ENCODE measurements at regions not wholly inside any gene's neighbourhood (a gene's known extent, or its start where the extent isn't known, plus 50 kb on each side); places are given as distances from the start of the nearest gene placed in this dataset.

- POLR2A ChIA-PET: no interaction called here
- Histone ChIP-seq H3K4me1 (ENCODE audit: control insufficient read depth in 1 of 2, insufficient read depth in 2 of 2, low read length in 2 of 2) (peaks cover 0 to 4% of the 10 kb centered on the region in 2 experiments; a peak in 1 of 4 replicates), H3K36me3 (ENCODE audit: control insufficient read depth in 1 of 2, insufficient read depth in 2 of 2, low read length in 2 of 2) (no peaks in the 10 kb centered on the region), H3K4me3 (replicated peaks in 1 of 2; ENCODE audit: low read depth in 1 of 2, low read length in 2 of 2) (no peak overlapping the region), H3K9ac (ENCODE audit: low read length) (no peak overlapping the region), H3K9me2 (ENCODE audit: insufficient read depth) (no peaks in the 10 kb centered on the region), H3K4me2 (ENCODE audit: low read length) (no peak overlapping the region), H3K27me3 (ENCODE audit: insufficient read depth, low read length) (no peaks in the 10 kb centered on the region), H3K9me3 (ENCODE audit: control insufficient read depth in 1 of 2, insufficient read depth in 1 of 2, low read depth in 1 of 2, low read length in 2 of 2) (no peaks in the 10 kb centered on the region), H3K27ac (ENCODE audit: low read depth, low read length) (no peak overlapping the region), H3K79me2 (ENCODE audit: insufficient read depth, low read length) (no peaks in the 10 kb centered on the region), H4K20me1 (ENCODE audit: insufficient read depth) (no peaks in the 10 kb centered on the region), H2AFZ (ENCODE audit: low read depth, low read length, poor library complexity, severe bottlenecking) (no peak overlapping the region)
- TF ChIP-seq SRF (IDR thresholded peaks at IDR 0.05; ENCODE audit: low read depth): no peak
- TF ChIP-seq ATF3 (IDR thresholded peaks at IDR 0.05): no peak
- DNase-seq (ENCODE audit: low read depth, low spot score): no peak
- no peak for ATAC-seq
- CTCF ChIA-PET: no interaction called here
- RAD21 ChIA-PET (ENCODE audit: low non-redundant PET in 1 of 2, low total read pairs in 2 of 2, uncharacterized antibody in 2 of 2, unreplicated experiment in 2 of 2): no interaction called here
- intact Hi-C loops (cut with micrococcal nuclease): no loop called here
- no TSS peak for BruUV-seq (replicated peaks)
Observed at GRCh38 chr4:175374459-175374858, 437.6 kb downstream of the GPM6A start.

GRCh38 chr4:175376287-175376977 lies 435.6 kb downstream of the GPM6A start:
- Histone ChIP-seq H2AFZ (ENCODE audit: low read depth, low read length, poor library complexity, severe bottlenecking) (no peak overlapping the region), H3K4me1 (ENCODE audit: control insufficient read depth in 1 of 2, insufficient read depth in 2 of 2, low read length in 2 of 2) (no peaks in the 10 kb centered on the region), H3K79me2 (ENCODE audit: insufficient read depth, low read length) (no peaks in the 10 kb centered on the region), H3K9me2 (ENCODE audit: insufficient read depth) (no peaks in the 10 kb centered on the region), H3K4me2 (ENCODE audit: low read length) (no peak overlapping the region), H4K20me1 (ENCODE audit: insufficient read depth) (no peaks in the 10 kb centered on the region), H3K9me3 (ENCODE audit: control insufficient read depth in 1 of 2, insufficient read depth in 1 of 2, low read depth in 1 of 2, low read length in 2 of 2) (no peaks in the 10 kb centered on the region), H3K9ac (ENCODE audit: low read length) (no peak overlapping the region), H3K27ac (ENCODE audit: low read depth, low read length) (no peak overlapping the region), H3K36me3 (ENCODE audit: control insufficient read depth in 1 of 2, insufficient read depth in 2 of 2, low read length in 2 of 2) (no peaks in the 10 kb centered on the region), H3K27me3 (ENCODE audit: insufficient read depth, low read length) (no peaks in the 10 kb centered on the region), H3K4me3 (replicated peaks in 1 of 2; ENCODE audit: low read depth in 1 of 2, low read length in 2 of 2) (no peak overlapping the region)
- no peak for DNase-seq (ENCODE audit: low read depth, low spot score)
- RAD21 ChIA-PET (ENCODE audit: low non-redundant PET in 1 of 2, low total read pairs in 2 of 2, uncharacterized antibody in 2 of 2, unreplicated experiment in 2 of 2): no interaction called here
- POLR2A ChIA-PET: no interaction called here
- TF ChIP-seq JUND (IDR thresholded peaks at IDR 0.05) (no peak), FOSL1 (IDR thresholded peaks at IDR 0.05; ENCODE audit: low read depth) (no peak), CEBPB (IDR thresholded peaks at IDR 0.05; ENCODE audit: low read depth) (no peak), EZH2 (IDR thresholded peaks at IDR 0.05) (no peak), ZNF274 (IDR thresholded peaks at IDR 0.05; ENCODE audit: low read depth, low read length) (no peak), SRF (IDR thresholded peaks at IDR 0.05; ENCODE audit: low read depth) (no peak), ELF1 (IDR thresholded peaks at IDR 0.05; ENCODE audit: borderline replicate concordance, low read depth) (no peak), CTCF (IDR thresholded peaks at IDR 0.05 in 2 of 3, conservative IDR thresholded peaks at IDR 0.05 in 1 of 3; ENCODE audit: borderline replicate concordance in 1 of 3, insufficient read depth in 1 of 3, low read depth in 2 of 3, low read length in 2 of 3) (no peak), ZBTB33 (IDR thresholded peaks at IDR 0.05; ENCODE audit: extremely low read depth, insufficient replicate concordance, low read length) (no peak), SP1 (IDR thresholded peaks at IDR 0.05; ENCODE audit: low read depth) (no peak), POLR2AphosphoS5 (IDR thresholded peaks at IDR 0.05; ENCODE audit: low read depth, low read length) (no peak), YY1 (IDR thresholded peaks at IDR 0.05; ENCODE audit: extremely low read depth, insufficient replicate concordance, low read depth, low read length) (no peak), ATF3 (IDR thresholded peaks at IDR 0.05) (no peak), ZFX (IDR thresholded peaks at IDR 0.05) (no peak), RAD21 (IDR thresholded peaks at IDR 0.05; ENCODE audit: low read depth) (no peak)
- ATAC-seq: no peak
- intact Hi-C loops (cut with micrococcal nuclease): no loop called here
- CTCF ChIA-PET: no interaction called here
- no TSS peak for BruUV-seq (replicated peaks)
